BJ (cell line): ENCODE measurements at regions not wholly inside any gene's neighbourhood (a gene's known extent, or its start where the extent isn't known, plus 50 kb on each side); places are given as distances from the start of the nearest gene placed in this dataset.

Experiments
- CTCF ChIA-PET: fragments of 350-600 bp; formaldehyde crosslinking; extraction: SDS; loops from one replicate; lab custom pipeline; 2021; ENCODE audit warnings: antibody characterized with exemption, inconsistent platforms; lab: Yijun Ruan, JAX
- POLR2A ChIA-PET: fragments of 300-600 bp; sonication (Branson Sonifier 250); formaldehyde crosslinking; extraction: SDS; loops from one replicate; lab custom pipeline; 2021; ENCODE audit warnings: antibody characterized with exemption; lab: Charles Lee
- DNase-seq: peaks from one replicate; pipeline ENCODE4 v3.0.0-alpha.2; 2011; ENCODE audit warnings: low read depth
- H3K27me3 ChIP-seq: 2 replicates; pipeline ENCODE4 v1.6.0; 2011; ENCODE audit warnings: low read length; ENCODE audit not compliant: control insufficient read depth, insufficient read depth
- H3K36me3 ChIP-seq: 2 replicates; pipeline ENCODE4 v1.5.1; 2011; ENCODE audit warnings: low read length; ENCODE audit not compliant: control insufficient read depth, insufficient read depth
- H3K4me3 ChIP-seq: 2 replicates; pipeline ENCODE4 v1.5.1; 2011; ENCODE audit warnings: low read depth, mild to moderate bottlenecking, control low read depth, low read length
- TF ChIP-seq, protein P1 (sequence below): IDR thresholded peaks from 2 replicates; pipeline ENCODE4 v1.5.1; 2011; ENCODE audit warnings: low read depth, mild to moderate bottlenecking, control low read depth, inconsistent platforms, low read length, moderate library complexity; ENCODE audit not compliant: insufficient read depth

DNA sequence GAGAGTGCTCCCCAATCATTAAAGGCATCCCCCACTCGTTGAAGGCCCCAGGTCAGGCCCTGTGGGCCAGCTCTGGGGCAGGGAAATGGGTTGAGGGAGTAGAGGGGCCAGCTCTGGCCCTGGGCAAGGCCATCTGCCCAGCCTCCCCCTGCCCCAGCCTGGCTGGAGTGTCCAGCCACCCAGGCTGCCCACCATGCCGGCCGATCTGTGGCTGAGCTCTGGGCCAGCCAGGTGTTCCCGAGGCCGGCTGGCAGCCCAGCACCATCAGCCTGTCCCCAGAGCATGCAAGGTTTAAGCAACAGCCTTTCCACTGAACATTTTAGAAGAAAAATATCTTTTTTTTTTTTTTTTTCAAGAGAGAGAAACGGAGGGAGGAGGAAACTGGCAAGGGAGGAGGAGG, 62.8 kb upstream of the LINGO1 start:
- Histone ChIP-seq H3K4me3 (no peak overlapping the region), H3K36me3 (no peaks in the 10 kb centered on the region), H3K27me3 (peaks cover 6% of the 10 kb centered on the region)
- ChIA-PET CTCF (interaction anchor here (1.1 kb wide), 1 partner anchor 61 kb away, joined by 3 read pairs; no protein-coding TSS in a partner anchor), POLR2A (no interaction called here)
- DNase-seq, result no peak
- TF ChIP-seq, protein P1, sequence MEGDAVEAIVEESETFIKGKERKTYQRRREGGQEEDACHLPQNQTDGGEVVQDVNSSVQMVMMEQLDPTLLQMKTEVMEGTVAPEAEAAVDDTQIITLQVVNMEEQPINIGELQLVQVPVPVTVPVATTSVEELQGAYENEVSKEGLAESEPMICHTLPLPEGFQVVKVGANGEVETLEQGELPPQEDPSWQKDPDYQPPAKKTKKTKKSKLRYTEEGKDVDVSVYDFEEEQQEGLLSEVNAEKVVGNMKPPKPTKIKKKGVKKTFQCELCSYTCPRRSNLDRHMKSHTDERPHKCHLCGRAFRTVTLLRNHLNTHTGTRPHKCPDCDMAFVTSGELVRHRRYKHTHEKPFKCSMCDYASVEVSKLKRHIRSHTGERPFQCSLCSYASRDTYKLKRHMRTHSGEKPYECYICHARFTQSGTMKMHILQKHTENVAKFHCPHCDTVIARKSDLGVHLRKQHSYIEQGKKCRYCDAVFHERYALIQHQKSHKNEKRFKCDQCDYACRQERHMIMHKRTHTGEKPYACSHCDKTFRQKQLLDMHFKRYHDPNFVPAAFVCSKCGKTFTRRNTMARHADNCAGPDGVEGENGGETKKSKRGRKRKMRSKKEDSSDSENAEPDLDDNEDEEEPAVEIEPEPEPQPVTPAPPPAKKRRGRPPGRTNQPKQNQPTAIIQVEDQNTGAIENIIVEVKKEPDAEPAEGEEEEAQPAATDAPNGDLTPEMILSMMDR, result no peak

DNA sequence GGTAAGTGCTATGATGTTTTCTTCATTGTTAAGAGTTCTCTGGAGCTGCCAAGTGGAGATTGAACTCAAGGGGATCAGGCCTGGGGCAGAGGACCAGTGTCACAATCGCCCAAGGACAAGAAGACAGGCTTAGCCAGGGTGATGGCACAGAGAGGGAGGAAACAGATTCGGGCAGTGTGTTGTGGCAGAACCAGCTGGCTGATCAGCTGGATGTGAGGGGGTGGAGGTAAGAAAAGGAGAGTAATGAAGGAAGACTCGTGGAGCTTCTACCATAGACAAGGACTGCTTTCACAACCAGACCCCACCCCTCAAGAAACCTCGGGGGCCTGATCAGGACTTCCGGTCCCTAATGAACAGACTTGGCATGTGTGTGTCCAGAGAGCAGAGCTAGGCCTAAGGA, 60.9 kb upstream of the LINGO1 start:
- TF ChIP-seq, protein P1, result no peak
- POLR2A ChIA-PET, result no interaction called here
- Histone ChIP-seq H3K4me3 (no peak overlapping the region), H3K27me3 (peaks cover 6% of the 10 kb centered on the region), H3K36me3 (no peaks in the 10 kb centered on the region)
- DNase-seq, result no peak
- CTCF ChIA-PET, result no interaction called here

DNA sequence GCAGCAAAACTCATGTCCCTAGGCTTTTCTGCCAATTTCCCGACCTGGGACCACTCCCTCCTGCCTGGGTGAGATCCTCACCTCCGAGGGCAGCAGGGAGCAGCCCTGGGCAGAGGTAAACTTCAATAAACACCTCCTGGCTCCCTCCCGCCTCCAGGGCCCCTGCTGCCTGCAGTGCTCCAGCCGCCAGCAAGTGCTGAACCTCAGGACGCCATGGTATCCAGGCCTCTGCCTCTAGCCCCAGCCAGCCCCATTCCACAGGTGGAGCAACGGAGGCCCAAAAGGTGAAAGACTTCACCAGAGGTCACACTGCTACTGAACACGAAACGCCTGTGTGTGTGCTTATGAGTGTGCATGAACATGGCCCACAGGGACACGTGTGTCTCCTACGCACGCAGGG, 59.9 kb upstream of the LINGO1 start:
- Histone ChIP-seq H3K27me3 (peaks cover 8% of the 10 kb centered on the region), H3K4me3 (no peak overlapping the region), H3K36me3 (no peaks in the 10 kb centered on the region)
- POLR2A ChIA-PET, result no interaction called here
- CTCF ChIA-PET, result no interaction called here
- DNase-seq, result no peak
- TF ChIP-seq, protein P1, result no peak

DNA sequence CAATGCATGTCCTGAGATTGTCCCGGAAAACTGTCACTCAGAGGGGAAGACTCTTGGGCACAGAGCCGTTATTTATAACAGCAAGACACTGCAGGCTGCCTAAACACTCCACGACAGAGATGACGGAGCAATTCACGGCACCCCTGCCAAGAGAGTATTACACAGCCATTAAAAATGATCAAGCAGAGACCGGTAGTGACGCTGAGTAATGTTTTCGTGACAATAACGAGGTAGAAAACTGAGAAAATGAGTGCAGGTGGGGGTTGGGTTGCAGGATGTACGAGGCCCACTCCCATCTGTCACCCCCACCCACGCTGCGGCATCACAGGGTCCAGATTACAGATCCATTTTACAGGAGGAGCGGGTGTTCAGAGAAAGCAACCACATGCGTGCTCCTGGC, 58.9 kb upstream of the LINGO1 start:
- ChIA-PET CTCF (no interaction called here), POLR2A (no interaction called here)
- H3K36me3 ChIP-seq, result no peaks in the 10 kb centered on the region
- H3K4me3 ChIP-seq, result no peak overlapping the region
- TF ChIP-seq, protein P1, result no peak
- no peak for DNase-seq
- H3K27me3 ChIP-seq, result peaks cover 8% of the 10 kb centered on the region

DNA sequence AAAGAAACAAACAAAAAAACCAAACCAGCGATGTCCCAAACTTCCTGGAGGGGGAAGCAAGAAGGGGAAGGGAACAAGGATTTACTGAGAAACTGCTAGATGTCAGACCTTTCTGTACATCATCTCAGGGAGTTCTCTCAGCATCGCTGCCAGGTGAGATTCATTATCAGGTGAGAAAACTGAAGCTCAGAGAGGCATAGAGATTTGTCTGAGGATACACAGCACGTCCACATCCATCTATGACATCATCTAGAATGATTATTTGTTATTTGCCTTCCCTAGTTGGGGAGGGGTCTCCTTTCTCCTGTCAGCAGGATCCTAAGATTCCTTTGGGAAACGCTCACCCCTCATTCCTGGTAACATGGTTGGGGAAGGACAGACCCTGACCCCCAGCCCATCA, 57.1 kb upstream of the LINGO1 start:
- H3K36me3 ChIP-seq, result no peaks in the 10 kb centered on the region
- peaks cover 6% of the 10 kb centered on the region for H3K27me3 ChIP-seq
- H3K4me3 ChIP-seq, result no peak overlapping the region
- TF ChIP-seq, protein P1, result no peak
- no peak for DNase-seq
- POLR2A ChIA-PET, result no interaction called here
- CTCF ChIA-PET, result no interaction called here
